ENCODE measurements at regions not wholly inside any gene's neighbourhood (a gene's known extent, or its start where the extent isn't known, plus 50 kb on each side); places are given as distances from the start of the nearest gene placed in this dataset.

GRCh38 chr2:70397186-70397585 is 95.3 kb upstream of the FAM136A start:
- DNase-seq, result no peak

- no peak for DNase-seq
Observed at GRCh38 chr2:70396612-70397011, 94.7 kb upstream of the FAM136A start.

DNA sequence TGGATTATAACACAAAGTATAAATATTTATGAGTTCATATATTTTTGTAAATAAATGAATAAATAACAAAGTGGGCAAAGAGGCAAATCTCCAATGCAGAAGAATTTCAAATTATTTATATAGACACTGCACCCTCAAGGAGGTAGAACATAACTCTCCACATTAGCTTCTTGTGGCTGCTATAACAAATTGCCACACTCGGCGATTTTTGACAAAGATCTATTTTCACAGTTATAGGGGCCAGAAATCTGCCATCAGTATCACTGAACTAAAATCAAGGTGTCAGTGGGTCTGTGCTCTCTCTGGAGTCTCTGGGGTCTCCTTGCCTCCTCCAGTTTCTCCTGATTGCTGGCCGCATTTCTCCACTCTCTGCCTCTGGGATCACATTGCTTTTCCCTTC is 92.0 kb upstream of the FAM136A start:
- no peak for DNase-seq

DNA sequence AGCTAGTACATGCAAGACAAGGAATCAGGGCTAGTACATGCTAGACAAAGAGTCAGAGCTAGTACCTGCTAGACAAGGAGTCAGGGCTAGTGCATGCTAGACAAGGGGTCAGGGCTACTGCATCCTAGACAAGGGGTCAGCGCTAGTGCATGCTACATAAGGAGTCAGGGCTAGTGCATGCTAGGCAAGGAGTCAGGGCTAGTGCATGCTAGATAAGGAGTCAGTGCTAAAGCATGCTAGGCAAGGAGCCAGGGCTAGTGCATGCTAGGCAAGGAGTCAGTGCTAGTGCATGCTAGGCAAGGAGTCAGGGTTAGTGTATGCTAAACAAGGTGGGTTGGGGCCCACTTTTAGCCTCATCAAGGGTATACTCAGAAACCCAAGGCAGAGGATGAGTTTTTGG is 90.1 kb upstream of the FAM136A start:
- no peak for DNase-seq

DNA sequence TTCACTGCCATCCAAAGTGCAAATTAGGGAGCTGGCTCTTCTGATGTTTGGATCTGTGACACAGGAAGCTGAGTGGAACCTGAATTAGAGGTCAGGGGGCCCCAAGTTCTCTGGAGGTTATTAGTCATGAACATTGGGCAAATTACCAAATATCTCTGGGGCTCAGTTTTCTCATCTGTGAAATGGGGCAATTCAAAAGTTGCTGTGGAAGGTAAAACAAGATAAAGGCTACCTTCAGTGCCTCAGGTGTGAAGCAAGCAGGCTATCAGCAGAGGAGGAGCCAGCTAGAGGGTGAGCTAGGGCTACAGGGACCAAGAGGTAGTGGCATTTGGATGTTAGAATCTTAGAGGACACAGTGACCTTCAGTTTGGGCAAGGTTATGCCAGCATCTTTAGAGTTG is 89.4 kb upstream of the FAM136A start:
- DNase-seq, result no peak

GRCh38 chr2:70388813-70389212 is 86.9 kb upstream of the FAM136A start:
- DNase-seq, result no peak

DNA sequence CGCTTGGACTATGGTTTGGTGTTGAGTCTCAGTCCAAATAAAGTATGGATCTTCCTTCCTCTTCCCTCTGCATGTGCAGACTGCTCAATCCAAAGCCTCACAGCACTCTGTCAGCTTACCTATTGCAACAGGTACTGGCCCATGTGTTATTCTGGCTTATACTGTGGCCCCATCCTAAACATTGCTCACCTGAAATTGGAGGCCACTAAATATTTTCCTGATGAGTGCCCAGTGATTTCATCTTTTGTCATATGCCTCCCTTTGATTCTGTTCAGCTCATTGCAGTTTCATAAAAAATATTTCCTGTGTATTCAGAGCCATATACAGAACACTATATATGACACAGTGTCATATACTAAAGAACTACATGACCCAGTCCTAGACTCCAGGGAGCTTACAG is 86.3 kb upstream of the FAM136A start:
- no peak for DNase-seq

GRCh38 chr2:70385966-70386595 is 84.2 kb upstream of the FAM136A start:
- DNase-seq, result no peak

DNA sequence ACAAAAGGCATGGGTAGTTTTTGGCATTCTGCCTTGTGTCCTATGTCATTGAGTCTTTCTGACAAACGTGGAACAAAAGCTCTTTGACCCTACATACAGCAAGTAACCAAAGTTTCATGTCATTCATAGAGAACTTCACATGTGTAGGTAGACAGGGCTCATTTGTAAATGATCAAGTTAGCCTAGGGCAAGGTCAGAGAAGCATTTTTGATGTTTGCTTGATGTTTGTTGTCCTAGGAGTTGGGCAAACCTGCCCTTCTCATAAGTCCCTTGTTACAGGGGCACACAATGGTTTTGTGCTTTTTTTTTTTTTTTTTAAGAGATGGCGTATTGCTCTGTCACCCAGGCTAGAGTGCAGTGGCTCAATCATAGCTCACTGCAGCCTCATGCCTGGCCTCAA is 83.3 kb upstream of the FAM136A start:
- DNase-seq, result no peak

DNA sequence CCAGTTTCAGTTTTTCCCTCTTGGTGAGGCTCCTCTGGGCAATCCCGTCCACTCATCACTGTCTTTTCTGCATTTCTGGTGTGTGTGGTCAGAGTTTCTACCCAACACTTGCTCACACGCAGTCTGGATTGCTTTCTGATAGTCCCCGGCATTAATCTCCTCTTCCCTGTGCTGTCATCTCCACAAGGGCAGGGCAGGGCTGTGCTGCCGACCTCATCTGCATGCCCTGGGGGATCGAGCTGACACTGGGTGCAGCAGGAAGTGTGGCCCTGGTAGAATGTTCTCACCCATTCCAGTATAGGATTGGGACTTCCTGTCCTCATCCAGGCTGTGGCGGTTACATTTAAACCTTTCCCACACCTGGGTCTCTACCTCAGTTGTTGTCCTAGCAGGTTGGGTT is 80.0 kb upstream of the FAM136A start:
- no peak for DNase-seq

- DNase-seq, result no peak
Observed at GRCh38 chr2:70381235-70381634, 79.4 kb upstream of the FAM136A start.

GRCh38 chr2:70380621-70381020 is 78.8 kb upstream of the FAM136A start:
- DNase-seq, result peak; percentile 10 to 19

- no peak for DNase-seq
Observed at GRCh38 chr2:70374616-70375015, 72.7 kb upstream of the FAM136A start.

DNA sequence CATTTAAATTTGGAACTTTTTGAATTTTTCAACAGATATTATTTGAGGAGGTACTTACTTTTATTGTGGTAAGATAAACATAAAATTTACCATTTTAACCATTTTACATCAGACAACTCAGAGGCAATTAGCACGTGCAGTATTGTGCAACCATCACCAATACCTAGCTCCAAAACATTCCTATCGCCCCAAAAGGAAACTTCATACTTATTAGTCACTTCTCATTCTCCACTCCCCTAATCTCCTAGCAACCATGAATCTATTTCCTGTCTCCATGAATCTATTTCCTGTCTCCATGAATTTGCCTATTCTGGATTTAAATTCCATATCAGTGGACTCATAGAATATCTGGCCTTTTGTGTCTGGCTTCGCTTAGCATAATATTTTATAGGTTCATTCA is 69.9 kb upstream of the FAM136A start:
- no peak for DNase-seq

- no peak for DNase-seq
Observed at GRCh38 chr2:70369082-70369481, 67.2 kb upstream of the FAM136A start.

- no peak for DNase-seq
Observed at GRCh38 chr2:70368545-70368944, 66.7 kb upstream of the FAM136A start.

- DNase-seq, result no peak
Observed at GRCh38 chr2:70367722-70368323, 66.0 kb upstream of the FAM136A start.

- DNase-seq, result no peak
Observed at GRCh38 chr2:70362661-70363060, 60.8 kb upstream of the FAM136A start.

DNA sequence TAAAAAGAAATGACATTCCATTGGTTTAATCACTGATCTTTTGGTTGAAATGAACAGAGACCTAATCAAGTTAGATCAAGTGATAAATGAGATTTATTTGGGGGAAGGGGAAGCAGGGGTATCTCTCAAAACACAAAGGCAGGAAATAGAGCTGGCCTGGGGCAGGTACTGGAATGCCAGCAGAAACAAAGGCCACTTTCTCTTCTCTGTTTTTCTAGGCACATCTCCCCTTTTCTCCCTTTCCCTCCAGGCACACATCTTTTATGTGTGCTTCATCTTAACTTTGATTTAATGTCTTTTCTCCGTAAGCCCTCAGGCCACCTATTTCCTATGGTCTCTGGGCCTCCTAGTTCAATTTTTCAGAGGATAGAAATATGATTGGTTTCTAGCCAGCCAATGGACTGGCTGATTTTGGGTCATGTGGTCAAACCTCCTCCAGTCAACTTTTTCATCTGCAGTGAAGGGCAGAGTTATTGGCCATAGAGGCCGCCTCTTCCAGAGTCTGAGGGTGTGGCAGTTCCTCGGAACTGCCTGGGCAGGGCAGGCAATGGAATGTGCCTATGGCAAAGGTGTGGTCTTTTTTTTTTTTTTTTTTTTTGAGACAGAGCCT is 58.9 kb upstream of the FAM136A start:
- no peak for DNase-seq

DNA sequence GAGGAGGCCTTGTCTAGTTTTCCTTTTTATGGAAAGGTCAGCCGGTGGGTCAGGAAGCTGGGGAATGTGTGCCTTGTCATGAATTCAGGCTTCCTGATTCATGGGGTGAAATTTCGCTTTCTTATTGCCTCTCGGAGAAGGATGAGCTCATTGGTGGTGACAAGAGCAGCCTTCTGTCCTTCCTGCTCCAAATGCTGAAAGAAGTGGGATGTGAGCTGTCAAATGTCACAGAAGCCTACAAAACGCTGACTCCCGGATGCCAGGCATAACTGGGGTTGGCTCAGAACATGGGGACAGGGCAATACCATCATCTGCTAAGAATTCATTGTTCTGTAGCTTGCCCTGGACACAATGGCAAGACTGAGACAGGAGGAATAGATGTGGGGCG is 55.8 kb upstream of the FAM136A start:
- DNase-seq, result no peak

- DNase-seq, result peak; percentile 16 to 21
Observed at GRCh38 chr2:70356941-70357683, 55.2 kb upstream of the FAM136A start.

DNA sequence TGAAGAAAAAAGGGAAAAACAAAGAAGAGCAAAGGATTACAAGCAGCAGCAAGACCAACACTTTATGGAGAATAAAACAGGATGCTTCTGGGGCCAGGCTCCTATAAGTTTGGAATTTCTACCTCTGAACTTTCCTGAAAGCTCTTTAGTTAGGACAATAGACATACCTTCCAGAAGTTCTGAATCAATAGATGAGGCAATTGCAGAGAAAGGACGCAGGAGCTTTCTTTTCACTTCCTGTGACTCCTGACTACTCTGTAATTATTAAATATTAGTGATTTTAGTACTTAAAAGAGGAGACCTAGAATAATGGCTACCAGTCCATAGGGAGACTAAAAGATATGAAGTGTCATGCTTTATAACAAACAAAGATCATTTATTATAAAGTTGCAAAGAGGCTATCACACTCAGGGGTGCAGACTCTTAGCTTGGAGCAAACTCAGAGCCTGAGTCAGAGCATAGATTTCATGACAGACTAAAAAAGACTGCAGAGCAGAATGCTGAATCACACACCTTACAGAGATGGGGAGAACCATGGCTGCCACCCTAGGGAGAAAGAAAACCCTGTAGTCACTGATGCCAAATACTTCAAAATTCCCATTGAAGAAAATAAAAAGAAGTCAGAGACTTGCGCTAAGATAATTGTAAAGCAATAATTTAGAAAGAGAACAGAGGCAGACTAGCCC is 52.5 kb upstream of the FAM136A start:
- no peak for DNase-seq

All from inflammatory macrophage treated with lipopolysaccharide for 1 hour (primary cell).